ENCODE measurements at regions not wholly inside any gene's neighbourhood (a gene's known extent, or its start where the extent isn't known, plus 50 kb on each side); places are given as distances from the start of the nearest gene placed in this dataset.

DNA sequence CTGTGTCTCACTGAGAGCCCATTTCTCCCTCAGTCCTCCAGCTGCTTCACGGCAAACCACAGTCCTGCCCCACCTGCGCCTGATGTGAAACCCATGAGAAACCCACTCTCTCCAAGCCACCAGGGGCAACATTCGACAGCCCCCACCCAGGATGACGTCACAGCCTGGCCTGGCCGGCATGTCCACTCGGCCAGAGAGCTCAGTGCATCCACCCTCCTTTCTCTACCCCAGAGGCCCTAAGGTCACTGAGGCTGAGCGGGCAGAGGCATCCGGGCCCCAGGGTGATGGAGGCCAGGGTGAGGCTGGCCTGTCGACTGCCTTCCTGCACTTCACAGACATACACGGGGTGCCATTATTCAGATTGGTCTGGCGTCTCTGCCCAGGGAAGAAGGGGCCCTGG, 402.7 kb upstream of the MYT1L start:
- Histone ChIP-seq H3F3A (ENCODE audit: insufficient read depth, low read length) (no peaks in the 10 kb centered on the region), H3K4me3 (ENCODE audit: low read depth, low read length, poor library complexity, severe bottlenecking) (no peak overlapping the region), H3K27ac (ENCODE audit: low read depth, low read length, poor library complexity, severe bottlenecking) (no peak overlapping the region), H3K27me3 (ENCODE audit: insufficient read depth, low read length) (no peaks in the 10 kb centered on the region), H3K4me1 (ENCODE audit: insufficient read depth, low read length, severe bottlenecking) (no peaks in the 10 kb centered on the region), H3K9ac (ENCODE audit: low read length) (no peak overlapping the region), H3K9me3 (ENCODE audit: low read length) (no peaks in the 10 kb centered on the region), H3K9me2 (ENCODE audit: low read depth, low read length) (no peaks in the 10 kb centered on the region), H4K20me1 (ENCODE audit: insufficient read depth, low read length) (no peaks in the 10 kb centered on the region), H3K4me2 (ENCODE audit: low read length) (no peak overlapping the region), H3K79me2 (ENCODE audit: insufficient read depth, low read length) (no peaks in the 10 kb centered on the region), H2AFZ (ENCODE audit: low read length) (no peak overlapping the region), H3K36me3 (ENCODE audit: insufficient read depth, low read length) (no peaks in the 10 kb centered on the region)
- TF ChIP-seq CTCF (IDR thresholded peaks at IDR 0.05; ENCODE audit: low read length) (no peak), EZH2 (IDR thresholded peaks at IDR 0.05; ENCODE audit: borderline replicate concordance, low read length) (no peak)

- no peaks in the 10 kb centered on the region for H3K36me3 ChIP-seq (ENCODE audit: insufficient read depth, low read length)
- no peak overlapping the region for H3K4me3 ChIP-seq (ENCODE audit: low read depth, low read length, poor library complexity, severe bottlenecking)
- H4K20me1 ChIP-seq (ENCODE audit: insufficient read depth, low read length), result no peaks in the 10 kb centered on the region
- H3K9ac ChIP-seq (ENCODE audit: low read length), result no peak overlapping the region
- H3F3A ChIP-seq (ENCODE audit: insufficient read depth, low read length), result no peaks in the 10 kb centered on the region
- no peaks in the 10 kb centered on the region for H3K27me3 ChIP-seq (ENCODE audit: insufficient read depth, low read length)
- H3K4me1 ChIP-seq (ENCODE audit: insufficient read depth, low read length, severe bottlenecking), result no peaks in the 10 kb centered on the region
- H3K4me2 ChIP-seq (ENCODE audit: low read length), result no peak overlapping the region
- H3K27ac ChIP-seq (ENCODE audit: low read depth, low read length, poor library complexity, severe bottlenecking), result no peak overlapping the region
- TF ChIP-seq EZH2 (IDR thresholded peaks at IDR 0.05; ENCODE audit: borderline replicate concordance, low read length) (no peak), CTCF (IDR thresholded peaks at IDR 0.05; ENCODE audit: low read length) (no peak)
- H3K9me3 ChIP-seq (ENCODE audit: low read length), result no peaks in the 10 kb centered on the region
- no peaks in the 10 kb centered on the region for H3K79me2 ChIP-seq (ENCODE audit: insufficient read depth, low read length)
- no peak overlapping the region for H2AFZ ChIP-seq (ENCODE audit: low read length)
- no peaks in the 10 kb centered on the region for H3K9me2 ChIP-seq (ENCODE audit: low read depth, low read length)
These were observed 401.4 kb upstream of the MYT1L start for GRCh38 chr2:2732331-2733119.

DNA sequence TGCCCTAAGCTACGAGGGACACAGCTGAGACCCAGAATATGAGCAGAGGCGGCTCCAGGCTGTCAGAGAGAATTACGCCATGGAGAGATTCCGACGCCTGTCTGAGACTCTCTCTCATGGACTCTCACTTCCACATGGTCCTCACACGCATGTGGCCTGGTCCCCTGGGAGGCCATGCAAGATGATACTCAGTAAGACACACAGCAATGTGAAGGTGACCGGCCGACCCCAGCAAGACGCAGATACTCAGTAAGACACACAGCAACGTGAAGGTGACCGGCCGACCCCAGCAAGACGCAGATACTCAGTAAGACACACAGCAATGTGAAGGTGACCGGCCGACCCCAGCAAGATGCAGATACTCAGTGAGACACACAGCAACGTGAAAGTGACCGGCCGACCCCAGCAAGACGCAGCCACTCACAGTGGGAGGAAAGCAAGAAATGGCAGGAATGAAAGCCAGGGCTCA, 400.8 kb upstream of the MYT1L start:
- H3K27ac ChIP-seq (ENCODE audit: low read depth, low read length, poor library complexity, severe bottlenecking), result no peak overlapping the region
- no peaks in the 10 kb centered on the region for H3K4me1 ChIP-seq (ENCODE audit: insufficient read depth, low read length, severe bottlenecking)
- no peaks in the 10 kb centered on the region for H3K27me3 ChIP-seq (ENCODE audit: insufficient read depth, low read length)
- no peak for TF ChIP-seq EZH2 (IDR thresholded peaks at IDR 0.05; ENCODE audit: borderline replicate concordance, low read length)
- TF ChIP-seq CTCF (IDR thresholded peaks at IDR 0.05; ENCODE audit: low read length), result no peak
- no peaks in the 10 kb centered on the region for H4K20me1 ChIP-seq (ENCODE audit: insufficient read depth, low read length)
- H3K36me3 ChIP-seq (ENCODE audit: insufficient read depth, low read length), result no peaks in the 10 kb centered on the region
- no peak overlapping the region for H3K9ac ChIP-seq (ENCODE audit: low read length)
- H3K4me3 ChIP-seq (ENCODE audit: low read depth, low read length, poor library complexity, severe bottlenecking), result no peak overlapping the region
- no peaks in the 10 kb centered on the region for H3K9me2 ChIP-seq (ENCODE audit: low read depth, low read length)
- no peaks in the 10 kb centered on the region for H3F3A ChIP-seq (ENCODE audit: insufficient read depth, low read length)
- no peaks in the 10 kb centered on the region for H3K79me2 ChIP-seq (ENCODE audit: insufficient read depth, low read length)
- H3K9me3 ChIP-seq (ENCODE audit: low read length), result no peaks in the 10 kb centered on the region
- H3K4me2 ChIP-seq (ENCODE audit: low read length), result no peak overlapping the region
- no peak overlapping the region for H2AFZ ChIP-seq (ENCODE audit: low read length)
